ENCODE measurements at regions not wholly inside any gene's neighbourhood (a gene's known extent, or its start where the extent isn't known, plus 50 kb on each side); places are given as distances from the start of the nearest gene placed in this dataset.

- DNase-seq (ENCODE audit: low spot score) = peak; percentile 11
These were observed 147.5 kb downstream of the BMP2 start for GRCh38 chr20:6914986-6915385.

More at GRCh38 chr20:6914986-6915385, 147.5 kb downstream of the BMP2 start:
- H3F3A ChIP-seq (replicated peaks; ENCODE audit: low read depth) = no peaks in the 10 kb centered on the region
- 0 out of 2 replicates have a peak, but pooled peaks cover 3% of the 10 kb centered on the region for H3K9me2 ChIP-seq (ENCODE audit: insufficient read depth)
- no peaks in the 10 kb centered on the region for H3K36me3 ChIP-seq (ENCODE audit: insufficient read depth)
- Mint-ChIP-seq H3K36me3 (ENCODE audit: low read depth) (no peaks in the 10 kb centered on the region), H3K4me3 (no peak overlapping the region), H3K27ac (no peak overlapping the region), H3K9me3 (no peaks in the 10 kb centered on the region), H3K4me1 (peaks cover 45% of the 10 kb centered on the region), H3K27me3 (ENCODE audit: insufficient read depth, low read depth, poor library complexity) (peaks cover 3% of the 10 kb centered on the region)
- H2AFZ ChIP-seq = no peak overlapping the region; the same call in 1 of the 2 replicates
- H3K27ac ChIP-seq (ENCODE audit: low read depth) = no peak overlapping the region; the same call in 1 of the 2 replicates
- no peak overlapping the region for H3K4me3 ChIP-seq
- peak; percentile 50 for ATAC-seq
- peaks cover 30% of the 10 kb centered on the region for H3K4me1 ChIP-seq (ENCODE audit: insufficient read depth)
- H4K20me1 ChIP-seq (replicated peaks; ENCODE audit: insufficient read depth) = no peaks in the 10 kb centered on the region
- no peaks in the 10 kb centered on the region for H3K27me3 ChIP-seq (ENCODE audit: insufficient read depth)
- no peaks in the 10 kb centered on the region for H3K79me2 ChIP-seq (replicated peaks; ENCODE audit: insufficient read depth)
- H3K4me2 ChIP-seq = peak overlapping the region; percentile 17; the same call in 1 of the 2 replicates
- no peak for TF ChIP-seq ETS1 (IDR thresholded peaks at IDR 0.05)
- no peak for TF ChIP-seq JUNB (IDR thresholded peaks at IDR 0.05; ENCODE audit: unreplicated experiment)
- no peak for TF ChIP-seq REST (IDR thresholded peaks at IDR 0.05; ENCODE audit: unreplicated experiment)
- TF ChIP-seq ZNF331 (CRISPR knock-in tag; IDR thresholded peaks at IDR 0.05; ENCODE audit: low read depth) = no peak
- TF ChIP-seq EZH2 (IDR thresholded peaks at IDR 0.05; ENCODE audit: low read depth, unreplicated experiment) = no peak
- no peak for TF ChIP-seq NANOG (IDR thresholded peaks at IDR 0.05; ENCODE audit: borderline replicate concordance)
- TF ChIP-seq EZH2phosphoT487 (IDR thresholded peaks at IDR 0.05; ENCODE audit: unreplicated experiment) = no peak
- TF ChIP-seq ZNF462 (CRISPR knock-in tag; IDR thresholded peaks at IDR 0.05) = no peak
- TF ChIP-seq POLR2AphosphoS5 (IDR thresholded peaks at IDR 0.05; ENCODE audit: low read depth) = no peak
- TF ChIP-seq CTCF (conservative IDR thresholded peaks at IDR 0.05; ENCODE audit: low read depth in 2 of 2) = no peak
- no peak for TF ChIP-seq CREB1 (CRISPR knock-in tag; IDR thresholded peaks at IDR 0.05; ENCODE audit: low read depth)
- TF ChIP-seq STAT1 (IDR thresholded peaks at IDR 0.05; ENCODE audit: unreplicated experiment) = no peak
- TF ChIP-seq ZNF114 (CRISPR knock-in tag; IDR thresholded peaks at IDR 0.05) = no peak

Data from GM23338 (cell line).